HFF-Myc (cell line): ENCODE measurements at regions not wholly inside any gene's neighbourhood (a gene's known extent, or its start where the extent isn't known, plus 50 kb on each side); places are given as distances from the start of the nearest gene placed in this dataset.
A peak's percentile ranks its signal among the peaks of the same experiment; 100 is the strongest.

Experiments used
- DNase-seq: peaks from one replicate; pipeline ENCODE4 v3.0.0-alpha.2; 2011; ENCODE audit warnings: low read depth; ENCODE audit errors: extremely low read depth
- H3K4me3 ChIP-seq: replicated peaks from 2 replicates; pipeline ENCODE4 v1.5.1; 2011; ENCODE audit warnings: low read depth, mild to moderate bottlenecking, control low read depth, low read length
- CTCF ChIP-seq: IDR thresholded peaks from 2 replicates; pipeline ENCODE4 v1.5.1; 2012; ENCODE audit warnings: mild to moderate bottlenecking, low read depth, low read length, control low read depth; ENCODE audit errors: missing control alignments

DNA sequence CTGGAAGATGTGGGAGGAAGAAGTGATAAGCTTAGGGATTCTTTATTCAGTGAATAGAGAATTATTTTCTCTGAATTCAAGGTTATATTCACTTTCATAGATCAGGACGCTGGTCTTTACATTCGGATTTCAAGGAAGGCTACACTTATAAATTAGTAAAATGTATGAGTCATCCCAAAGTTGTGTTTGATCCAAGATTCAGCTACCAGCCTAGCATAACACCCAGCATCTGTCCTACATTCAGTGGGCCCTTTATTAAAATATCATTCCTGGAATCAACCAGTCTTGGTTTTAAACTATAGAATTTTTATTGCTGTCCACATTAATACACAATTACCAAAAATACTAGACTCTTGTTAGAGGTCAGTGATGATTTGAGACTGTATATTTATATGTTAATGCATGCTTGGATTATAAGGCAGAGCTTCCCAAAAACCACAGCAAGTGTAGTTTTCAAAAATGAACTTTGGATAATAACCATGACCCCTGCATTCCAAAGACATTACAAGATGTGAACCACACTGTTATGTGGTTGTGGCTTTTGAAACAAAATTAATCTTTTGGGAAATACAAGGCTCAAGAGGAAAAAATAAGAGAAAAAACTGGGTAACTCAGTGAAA lies 210.7 kb upstream of the CNR1 start:
- TF ChIP-seq CTCF: no peak
- DNase-seq: peak; percentile 24
- H3K4me3 ChIP-seq: no peak overlapping the region

GRCh38 chr6:88376197-88376596 lies 210.1 kb upstream of the CNR1 start:
- no peak for TF ChIP-seq CTCF
- DNase-seq: no peak
- H3K4me3 ChIP-seq: no peak overlapping the region

DNA sequence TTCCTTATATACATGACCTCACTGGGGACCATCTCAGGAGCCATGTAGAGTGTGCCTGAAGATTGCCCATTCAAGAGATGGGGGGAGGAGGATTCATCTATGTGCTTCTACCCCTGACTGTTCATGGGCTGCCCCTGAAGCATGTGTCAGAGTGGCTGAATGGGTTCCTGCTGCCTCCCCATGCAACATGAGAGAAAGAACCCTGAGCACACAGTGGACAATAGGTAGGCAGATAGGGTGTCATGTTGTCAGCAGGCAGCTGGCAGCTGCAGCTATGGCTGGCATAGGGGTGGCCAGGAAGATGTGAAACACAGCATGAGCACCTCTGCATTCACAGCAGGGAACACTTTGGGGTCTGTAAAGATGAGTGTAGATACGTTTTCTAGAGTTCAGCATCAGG lies 208.4 kb upstream of the CNR1 start:
- DNase-seq: no peak
- no peak for TF ChIP-seq CTCF
- no peak overlapping the region for H3K4me3 ChIP-seq

GRCh38 chr6:88371480-88371879 lies 205.3 kb upstream of the CNR1 start:
- no peak for TF ChIP-seq CTCF
- DNase-seq: no peak
- no peak overlapping the region for H3K4me3 ChIP-seq

DNA sequence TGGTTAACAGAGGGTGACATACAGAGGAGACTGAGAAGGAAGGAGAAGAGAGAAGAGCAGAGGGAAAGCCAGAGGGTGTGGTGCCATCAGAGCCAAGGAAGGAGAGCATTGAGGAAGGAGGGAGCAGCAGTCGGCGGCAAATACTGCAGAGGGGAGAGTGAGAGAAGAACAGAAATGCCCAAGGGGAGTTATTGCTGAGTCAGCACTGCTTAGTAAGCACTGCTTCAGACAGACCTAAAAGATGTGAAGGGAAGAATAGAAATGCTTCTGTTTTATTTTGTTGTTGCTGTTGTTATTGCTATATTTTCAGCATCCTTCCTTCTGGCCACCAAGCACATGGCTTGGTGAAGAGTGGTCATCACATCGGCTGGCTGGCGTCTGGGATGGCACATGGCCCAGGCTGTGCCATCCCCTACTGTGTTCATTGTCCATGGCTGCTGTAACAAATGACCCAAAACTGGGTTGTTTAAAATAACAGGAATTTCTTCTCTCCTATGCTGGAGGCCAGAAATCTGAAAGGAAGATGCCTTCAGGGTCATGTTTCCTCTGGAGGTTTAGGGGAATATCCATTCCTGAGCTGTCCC lies 204.1 kb upstream of the CNR1 start:
- no peak for DNase-seq
- TF ChIP-seq CTCF: no peak
- H3K4me3 ChIP-seq: no peak overlapping the region

DNA sequence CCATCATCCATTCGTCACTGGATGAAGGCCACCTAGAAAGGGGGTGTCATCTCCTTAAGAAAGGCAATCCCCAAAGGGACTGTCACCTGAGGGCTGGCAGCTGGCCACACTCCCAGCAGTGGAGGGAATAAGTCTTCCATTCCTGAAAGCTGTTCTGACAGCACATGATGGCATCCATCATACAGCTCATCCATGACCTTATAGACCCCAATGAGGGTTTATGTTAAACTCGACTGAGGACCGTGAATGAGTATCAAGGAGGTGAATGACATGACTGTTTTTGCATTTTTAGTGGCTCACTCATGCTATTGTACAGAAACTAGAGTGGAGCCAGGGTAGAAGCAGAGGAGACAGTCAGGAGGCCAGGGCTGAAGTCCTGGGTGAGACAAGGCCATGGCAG lies 203.1 kb upstream of the CNR1 start:
- TF ChIP-seq CTCF: no peak
- no peak for DNase-seq
- H3K4me3 ChIP-seq: no peak overlapping the region

- no peak overlapping the region for H3K4me3 ChIP-seq
- TF ChIP-seq CTCF: no peak
- DNase-seq: no peak
Observed at GRCh38 chr6:88368071-88368787, 202.1 kb upstream of the CNR1 start.
